Body of pancreas (tissue), 4 donors: ENCODE measurements at regions not wholly inside any gene's neighbourhood (a gene's known extent, or its start where the extent isn't known, plus 50 kb on each side); places are given as distances from the start of the nearest gene placed in this dataset.

Experiments
- CTCF ChIP-seq, 7 experiments: fragments of 450-650 bp in 4 of 7; fragments of 200-600 bp in 3 of 7; sonication (generic) in 3 of 7; IDR thresholded peaks; one replicate each; pipeline ENCODE4 v1.5.1; 2016 to 2019; ENCODE audit warnings: antibody characterized with exemption in 7 of 7
- POLR2A ChIP-seq, 3 donors: fragments of 450-650 bp; IDR thresholded peaks; one replicate each; pipeline ENCODE4 v1.6.1; 2016; ENCODE audit warnings: antibody characterized with exemption in 3 of 3, mild to moderate bottlenecking in 2 of 3

- TF ChIP-seq POLR2A (IDR thresholded peaks at IDR 0.05) (no peak), CTCF (IDR thresholded peaks at IDR 0.05) (no peak)
Observed at GRCh38 chr9:86721226-86721781, 226.0 kb downstream of the GAS1 start.
